Skeletal muscle satellite cell (primary cell): ENCODE measurements at regions not wholly inside any gene's neighbourhood (a gene's known extent, or its start where the extent isn't known, plus 50 kb on each side); places are given as distances from the start of the nearest gene placed in this dataset.
A peak's percentile ranks its signal among the peaks of the same experiment; 100 is the strongest.

Source experiments
- H3K27me3 ChIP-seq: 2 replicates; pipeline ENCODE4 v1.7.0; 2013; ENCODE audit warnings: low read length; ENCODE audit not compliant: control insufficient read depth, insufficient read depth
- H3K36me3 ChIP-seq: 2 replicates; pipeline ENCODE4 v1.7.0; 2013; ENCODE audit warnings: mild to moderate bottlenecking, control low read depth, low read length; ENCODE audit not compliant: insufficient read depth
- H3K4me1 ChIP-seq: 2 replicates; pipeline ENCODE4 v1.7.0; 2013; ENCODE audit warnings: low read length; ENCODE audit not compliant: control insufficient read depth, insufficient read depth
- H3K4me2 ChIP-seq: 2 replicates; pipeline ENCODE4 v1.7.0; 2013; ENCODE audit warnings: mild to moderate bottlenecking, low read length
- H3K4me3 ChIP-seq: 2 replicates; pipeline ENCODE4 v1.7.0; 2013; ENCODE audit warnings: low read length
- H3K9ac ChIP-seq: 2 replicates; pipeline ENCODE4 v1.7.0; 2013; ENCODE audit warnings: mild to moderate bottlenecking, low read depth, low read length, moderate library complexity
- H3K9me3 ChIP-seq: replicated peaks from 2 replicates; pipeline ENCODE4 v1.7.0; 2013; ENCODE audit warnings: mild to moderate bottlenecking, control low read depth, low read length

DNA sequence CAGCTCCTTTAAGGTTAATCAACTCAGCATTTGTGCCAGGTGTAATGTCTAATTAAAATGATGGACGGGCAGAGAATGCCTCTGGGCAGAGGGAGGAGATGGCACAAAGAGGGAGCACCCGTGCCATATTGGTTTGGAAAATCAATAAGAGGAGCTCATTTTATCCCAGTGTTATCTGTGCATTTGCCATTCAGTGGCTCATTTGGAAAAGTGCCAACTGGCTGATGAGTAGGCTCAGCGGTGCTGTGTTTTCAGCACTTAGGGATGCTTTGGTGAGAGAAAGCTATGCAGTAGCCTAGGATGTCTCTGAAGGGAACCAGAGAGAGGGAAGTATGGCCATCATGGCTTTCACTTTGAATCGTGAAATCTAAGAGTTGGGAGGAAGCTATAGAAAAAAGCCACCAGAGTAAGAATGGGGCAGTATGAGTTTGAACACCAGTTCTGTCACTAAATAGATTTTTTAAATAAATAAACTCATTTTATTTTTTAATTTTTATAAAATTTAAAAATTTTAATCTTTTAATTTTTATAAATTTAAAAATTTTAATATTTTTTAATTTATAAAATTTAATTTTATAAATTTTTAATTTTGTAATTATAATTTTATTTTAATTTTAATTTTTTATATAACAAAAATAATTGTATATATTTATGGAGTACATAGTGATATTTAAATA lies 472.8 kb downstream of the BRINP1 start:
- no peaks in the 10 kb centered on the region for H3K36me3 ChIP-seq
- no peaks in the 10 kb centered on the region for H3K27me3 ChIP-seq
- no peak overlapping the region for H3K4me3 ChIP-seq
- no peaks in the 10 kb centered on the region for H3K4me1 ChIP-seq
- no peak overlapping the region for H3K4me2 ChIP-seq
- no peaks in the 10 kb centered on the region for H3K9me3 ChIP-seq
- no peak overlapping the region for H3K9ac ChIP-seq

DNA sequence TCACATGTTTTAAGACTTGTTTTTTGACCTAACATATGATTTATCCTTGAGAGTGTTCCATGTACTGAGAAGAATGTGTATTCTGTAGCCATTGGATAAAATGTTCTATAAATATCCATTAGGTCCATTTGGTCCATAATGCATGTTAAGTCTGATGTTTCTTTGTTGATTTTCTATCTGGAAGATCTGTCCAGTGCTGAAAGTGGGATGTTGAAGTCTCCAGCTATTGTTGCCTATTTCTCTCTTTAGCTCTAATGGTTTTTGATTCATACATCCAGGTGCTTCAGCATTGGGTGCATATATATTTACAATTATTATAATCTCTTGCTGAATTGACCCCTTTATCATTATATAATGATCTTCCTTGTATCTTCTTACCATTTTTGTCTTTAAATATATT lies 451.1 kb downstream of the BRINP1 start:
- no peak overlapping the region for H3K4me3 ChIP-seq
- H3K9ac ChIP-seq, result no peak overlapping the region
- H3K4me1 ChIP-seq, result no peaks in the 10 kb centered on the region
- no peaks in the 10 kb centered on the region for H3K27me3 ChIP-seq
- H3K4me2 ChIP-seq, result no peak overlapping the region
- no peaks in the 10 kb centered on the region for H3K9me3 ChIP-seq
- no peaks in the 10 kb centered on the region for H3K36me3 ChIP-seq

DNA sequence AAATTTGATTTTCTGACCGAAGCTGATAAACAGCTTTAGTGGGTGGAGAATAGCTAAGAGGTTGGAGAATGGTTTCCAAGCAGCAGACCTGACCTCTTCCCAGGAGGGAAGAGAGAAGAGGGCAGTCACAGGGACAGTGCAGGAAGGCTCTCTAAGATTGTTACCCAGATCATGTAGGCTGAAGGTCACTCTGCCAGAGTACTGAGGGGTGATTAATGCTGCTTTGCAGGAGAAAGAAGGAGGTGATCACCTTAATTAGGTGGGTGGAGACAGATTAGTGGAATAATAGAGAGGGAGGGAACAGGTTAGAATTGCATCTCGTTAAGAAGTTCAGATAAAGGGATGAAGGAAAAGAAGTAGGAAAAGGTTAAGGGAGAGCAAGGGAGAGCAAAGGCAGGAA lies 440.5 kb downstream of the BRINP1 start:
- H3K4me3 ChIP-seq, result no peak overlapping the region

DNA sequence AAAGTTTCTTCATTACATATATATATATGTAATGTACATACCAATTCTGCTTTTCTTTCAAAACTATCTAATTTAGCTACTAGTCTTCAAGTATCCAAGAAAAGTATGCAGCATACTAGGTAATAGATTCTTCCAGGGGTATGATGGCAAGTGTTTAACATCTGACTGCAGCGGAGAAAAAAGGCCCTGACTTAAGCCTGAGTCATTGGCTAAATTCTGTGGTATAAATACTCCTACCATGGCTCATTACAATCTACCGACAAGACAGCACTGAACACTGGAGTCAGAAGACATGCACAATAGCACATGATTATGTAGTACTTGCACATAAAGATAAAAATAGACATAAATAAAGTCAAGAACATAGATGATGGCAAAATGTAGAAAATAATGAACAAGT lies 439.9 kb downstream of the BRINP1 start:
- H3K36me3 ChIP-seq, result no peaks in the 10 kb centered on the region
- no peaks in the 10 kb centered on the region for H3K27me3 ChIP-seq
- no peak overlapping the region for H3K4me3 ChIP-seq
- H3K4me1 ChIP-seq, result peaks cover 11% of the 10 kb centered on the region
- no peak overlapping the region for H3K4me2 ChIP-seq
- H3K9me3 ChIP-seq, result no peaks in the 10 kb centered on the region
- H3K9ac ChIP-seq, result no peak overlapping the region

More for the DNA sequence above, 440.5 kb downstream of the BRINP1 start:
- Histone ChIP-seq H3K9me3 (no peaks in the 10 kb centered on the region), H3K9ac (no peak overlapping the region), H3K27me3 (no peaks in the 10 kb centered on the region), H3K4me2 (no peak overlapping the region), H3K4me1 (peaks cover 11% of the 10 kb centered on the region), H3K36me3 (no peaks in the 10 kb centered on the region)

DNA sequence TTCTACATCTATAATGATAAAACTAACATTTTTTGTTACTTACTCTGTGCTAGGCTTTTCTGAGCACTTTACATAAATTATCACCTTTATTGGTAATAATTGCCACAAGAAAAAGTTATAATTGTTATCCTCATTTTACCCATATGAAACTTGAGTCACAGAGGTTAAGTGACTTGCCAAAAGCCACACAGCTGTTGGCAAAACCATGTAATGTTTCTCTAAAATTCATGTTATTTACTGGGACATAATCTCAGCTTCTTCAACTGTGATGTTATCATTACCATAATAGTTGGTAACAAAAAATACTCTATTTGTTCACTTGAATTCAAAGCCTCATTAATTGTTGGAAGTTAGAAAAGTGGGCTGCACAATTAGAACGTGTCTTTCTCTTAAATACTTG lies 437.3 kb downstream of the BRINP1 start:
- Histone ChIP-seq H3K4me3 (no peak overlapping the region), H3K9ac (no peak overlapping the region), H3K27me3 (no peaks in the 10 kb centered on the region), H3K36me3 (no peaks in the 10 kb centered on the region), H3K4me2 (no peak overlapping the region), H3K4me1 (peaks cover 11% of the 10 kb centered on the region), H3K9me3 (no peaks in the 10 kb centered on the region)

DNA sequence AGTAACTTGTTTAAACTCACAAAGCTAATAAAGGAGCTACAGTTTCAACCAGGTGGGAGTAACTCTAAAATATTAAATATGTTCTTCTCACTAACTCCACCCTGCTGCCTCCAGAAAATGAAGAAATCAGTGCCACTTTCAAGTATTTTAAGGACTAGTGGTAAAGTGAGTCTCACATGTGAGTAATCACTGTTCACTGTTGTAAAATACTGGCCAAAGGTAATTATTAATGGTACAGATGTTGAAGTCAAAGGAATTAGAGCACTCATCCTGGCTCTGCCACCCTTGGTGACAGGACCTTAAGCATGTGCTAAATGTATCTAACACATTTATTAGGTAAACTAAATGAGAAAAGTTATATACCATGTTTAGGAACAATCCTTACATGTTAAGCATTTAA lies 430.7 kb downstream of the BRINP1 start:
- Histone ChIP-seq H3K9ac (no peak overlapping the region), H3K27me3 (no peaks in the 10 kb centered on the region), H3K4me1 (no peaks in the 10 kb centered on the region), H3K4me2 (no peak overlapping the region), H3K9me3 (no peaks in the 10 kb centered on the region), H3K36me3 (no peaks in the 10 kb centered on the region), H3K4me3 (no peak overlapping the region)

DNA sequence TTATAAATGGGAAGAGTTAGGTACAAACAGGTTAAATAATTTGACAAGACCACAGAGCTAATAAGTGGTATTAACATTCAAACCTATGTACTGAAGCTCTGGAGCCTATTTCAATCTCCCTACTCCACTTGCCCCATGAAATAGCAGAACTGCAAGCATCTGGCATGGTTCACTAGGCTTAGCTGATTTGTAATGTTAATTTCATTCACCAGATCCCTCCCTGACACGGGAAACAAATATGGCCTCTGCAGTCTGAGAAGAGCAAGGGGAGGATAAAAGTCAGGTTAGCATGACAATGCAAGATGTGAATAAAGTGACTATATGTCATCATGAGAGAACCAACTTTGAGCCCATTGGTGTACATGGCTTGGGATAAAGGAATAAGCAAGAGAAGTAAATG lies 428.8 kb downstream of the BRINP1 start:
- Histone ChIP-seq H3K4me1 (no peaks in the 10 kb centered on the region), H3K4me2 (no peak overlapping the region), H3K36me3 (no peaks in the 10 kb centered on the region), H3K9me3 (no peaks in the 10 kb centered on the region), H3K27me3 (no peaks in the 10 kb centered on the region), H3K9ac (no peak overlapping the region), H3K4me3 (no peak overlapping the region)

DNA sequence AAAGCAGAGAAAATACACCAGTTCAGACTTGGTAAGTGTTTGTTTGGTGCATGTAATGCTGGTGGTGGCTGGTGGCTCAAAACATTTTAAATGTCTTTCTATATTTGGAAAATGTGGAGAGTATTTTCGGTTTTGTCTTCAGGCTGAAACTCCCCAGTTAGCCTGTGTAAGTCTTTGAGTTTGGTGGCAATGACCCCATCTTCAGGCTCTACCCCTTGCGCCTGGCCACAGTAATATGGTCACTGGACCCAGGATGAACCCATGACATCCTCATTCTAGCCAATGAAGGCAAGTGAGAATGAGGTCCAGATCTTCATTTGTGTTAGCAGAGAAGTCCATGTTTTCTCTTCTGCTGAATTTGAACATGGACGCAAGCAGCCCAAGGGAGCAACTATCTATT lies 422.6 kb downstream of the BRINP1 start:
- no peak overlapping the region for H3K4me3 ChIP-seq
- no peaks in the 10 kb centered on the region for H3K27me3 ChIP-seq
- H3K9me3 ChIP-seq, result no peaks in the 10 kb centered on the region
- H3K4me1 ChIP-seq, result no peaks in the 10 kb centered on the region
- no peak overlapping the region for H3K4me2 ChIP-seq
- H3K9ac ChIP-seq, result no peak overlapping the region
- H3K36me3 ChIP-seq, result no peaks in the 10 kb centered on the region

DNA sequence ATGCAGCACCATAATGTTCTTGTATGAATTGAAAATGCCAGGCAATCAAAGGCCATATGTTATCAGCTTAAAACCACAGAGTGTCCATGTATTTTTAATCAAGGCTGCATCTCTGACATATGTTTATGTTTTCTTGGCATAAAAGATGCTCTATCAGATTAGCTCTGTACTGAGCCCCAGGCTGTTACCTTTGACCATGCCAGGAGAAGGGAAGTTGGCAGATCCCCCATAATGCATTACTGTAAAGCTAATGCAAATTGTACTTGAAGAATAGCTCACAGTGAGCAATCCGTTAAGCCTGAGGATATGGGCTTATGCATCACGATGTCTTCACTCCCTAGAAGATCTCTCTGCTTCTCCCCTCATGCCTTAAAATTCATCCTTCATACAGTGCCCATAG lies 414.4 kb downstream of the BRINP1 start:
- H3K4me3 ChIP-seq, result no peak overlapping the region
- H3K4me2 ChIP-seq, result no peak overlapping the region
- no peak overlapping the region for H3K9ac ChIP-seq
- no peaks in the 10 kb centered on the region for H3K27me3 ChIP-seq
- no peaks in the 10 kb centered on the region for H3K4me1 ChIP-seq
- H3K36me3 ChIP-seq, result no peaks in the 10 kb centered on the region
- no peaks in the 10 kb centered on the region for H3K9me3 ChIP-seq

DNA sequence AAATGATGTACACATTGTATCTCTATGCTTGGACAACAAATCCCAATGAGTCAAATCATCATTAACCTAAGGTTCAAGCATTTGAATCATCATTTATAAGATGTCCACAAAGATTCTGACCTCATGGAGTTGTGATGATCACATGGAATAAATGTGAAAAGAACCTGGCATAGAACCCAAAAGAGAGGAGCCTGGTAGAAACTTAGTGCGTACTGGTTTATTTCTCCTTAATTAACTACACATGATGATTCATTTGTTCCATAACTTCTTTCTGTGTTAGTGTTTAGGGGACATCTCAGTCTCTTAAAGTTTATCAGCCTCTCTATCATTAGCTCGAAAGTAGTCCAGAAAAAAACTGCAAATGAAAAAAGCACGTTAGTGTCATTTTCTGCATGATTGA lies 411.6 kb downstream of the BRINP1 start:
- H3K27me3 ChIP-seq, result no peaks in the 10 kb centered on the region
- no peaks in the 10 kb centered on the region for H3K36me3 ChIP-seq
- no peak overlapping the region for H3K9ac ChIP-seq
- H3K4me1 ChIP-seq, result peaks cover 8% of the 10 kb centered on the region
- no peaks in the 10 kb centered on the region for H3K9me3 ChIP-seq
- H3K4me3 ChIP-seq, result no peak overlapping the region
- H3K4me2 ChIP-seq, result no peak overlapping the region

DNA sequence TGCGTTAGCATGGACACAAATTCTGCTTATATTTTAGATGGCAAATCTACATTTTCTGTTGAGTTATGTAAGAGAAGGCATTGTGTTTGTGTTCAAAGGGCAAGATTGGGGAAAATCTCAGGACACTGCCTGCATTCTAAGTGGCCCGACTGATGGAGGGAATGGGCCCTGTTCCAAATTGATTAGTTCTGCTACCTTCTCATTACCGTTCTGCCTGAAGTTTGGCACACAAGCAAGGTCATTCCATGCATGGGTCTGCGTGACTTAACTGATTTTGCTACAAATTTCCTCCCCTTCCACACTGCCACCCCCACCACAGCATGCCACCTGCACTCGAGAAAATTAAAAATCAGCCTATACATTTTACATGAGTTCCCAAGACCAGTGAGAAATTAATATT lies 409.9 kb downstream of the BRINP1 start:
- H3K4me3 ChIP-seq, result no peak overlapping the region
- H3K36me3 ChIP-seq, result no peaks in the 10 kb centered on the region
- H3K4me1 ChIP-seq, result peaks cover 8% of the 10 kb centered on the region
- H3K27me3 ChIP-seq, result no peaks in the 10 kb centered on the region
- H3K9me3 ChIP-seq, result no peaks in the 10 kb centered on the region
- H3K4me2 ChIP-seq, result no peak overlapping the region
- H3K9ac ChIP-seq, result no peak overlapping the region

DNA sequence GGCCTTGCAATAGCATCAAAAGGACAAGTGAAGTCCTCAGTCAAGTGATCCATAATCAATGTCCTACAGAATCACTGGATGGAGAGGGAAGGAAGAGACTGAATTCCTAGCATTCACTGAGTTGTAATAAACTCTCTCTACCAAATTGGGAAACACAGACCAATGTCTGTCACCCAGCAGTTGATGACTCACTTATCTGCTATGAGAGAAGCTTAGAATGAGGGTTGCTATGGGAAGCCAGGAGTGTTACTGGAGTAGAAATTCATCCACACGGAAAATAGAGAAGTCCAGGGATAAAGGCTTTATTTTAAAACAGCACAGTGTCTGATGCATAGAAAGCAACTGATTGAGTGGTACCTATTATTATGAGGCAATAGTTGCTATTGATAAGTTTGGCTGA lies 407.4 kb downstream of the BRINP1 start:
- Histone ChIP-seq H3K4me3 (no peak overlapping the region), H3K4me1 (peaks cover 8% of the 10 kb centered on the region), H3K36me3 (no peaks in the 10 kb centered on the region), H3K4me2 (peak overlapping the region; percentile 24), H3K27me3 (no peaks in the 10 kb centered on the region), H3K9me3 (no peaks in the 10 kb centered on the region), H3K9ac (no peak overlapping the region)
